AG10803 (cell line): ENCODE measurements at regions not wholly inside any gene's neighbourhood (a gene's known extent, or its start where the extent isn't known, plus 50 kb on each side); places are given as distances from the start of the nearest gene placed in this dataset.

Source experiments
- DNase-seq: peaks from one replicate; pipeline ENCODE4 v3.0.0; 2010; ENCODE audit warnings: low read depth
- H3K4me3 ChIP-seq: 2 replicates; pipeline ENCODE4 v1.5.1; 2011; ENCODE audit warnings: mild to moderate bottlenecking, low read length, control low read depth
- CTCF ChIP-seq: conservative IDR thresholded peaks from 2 replicates; pipeline ENCODE4 v1.5.1; 2011; ENCODE audit warnings: mild to moderate bottlenecking, low read length, control low read depth, inconsistent platforms

DNA sequence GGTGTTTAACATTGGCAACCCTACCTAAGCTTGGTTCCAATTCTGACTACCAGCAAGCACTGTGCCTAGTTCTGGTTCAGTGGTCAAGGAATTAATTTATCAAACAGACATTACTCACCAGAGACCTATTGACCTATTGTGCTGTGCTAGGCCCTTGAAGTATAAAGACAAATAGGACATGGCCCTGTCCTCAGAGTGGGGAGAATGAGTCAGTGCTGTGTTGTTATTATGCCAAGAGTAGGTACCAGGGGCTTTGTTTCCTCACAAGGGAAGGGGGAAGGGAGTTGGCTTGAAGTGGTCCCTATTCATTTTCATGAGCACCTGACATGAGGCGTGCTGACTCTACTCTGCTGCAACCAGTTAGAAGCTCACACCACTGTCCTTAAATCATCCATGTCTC lies 62.6 kb upstream of the PLPP4 start:
- no peak overlapping the region for H3K4me3 ChIP-seq
- TF ChIP-seq CTCF = no peak
- DNase-seq = no peak

GRCh38 chr10:120396228-120396627 lies 60.8 kb upstream of the PLPP4 start:
- no peak for DNase-seq
- TF ChIP-seq CTCF = no peak
- H3K4me3 ChIP-seq = no peak overlapping the region

- no peak for TF ChIP-seq CTCF
- no peak overlapping the region for H3K4me3 ChIP-seq
- no peak for DNase-seq
These were observed 58.8 kb upstream of the PLPP4 start for GRCh38 chr10:120398180-120398579.

DNA sequence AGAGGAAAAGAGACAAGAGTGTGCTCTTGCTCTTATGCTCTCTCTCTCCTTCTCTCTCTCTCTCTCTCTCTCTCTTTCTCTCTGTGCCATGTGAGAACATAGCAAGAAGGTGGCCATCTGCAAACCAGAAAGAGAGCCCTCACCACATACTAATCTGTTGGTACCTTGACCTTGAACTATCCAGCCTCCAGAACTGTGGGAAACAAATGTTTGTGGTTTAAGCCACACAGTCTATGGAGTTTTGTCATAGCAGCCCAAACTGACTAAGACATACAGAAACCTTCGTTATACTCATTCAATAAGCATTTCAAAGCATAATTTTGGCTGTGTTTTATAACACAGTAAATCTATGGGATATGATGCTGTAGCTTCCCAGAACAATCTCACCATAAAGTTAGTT lies 56.4 kb upstream of the PLPP4 start:
- no peak overlapping the region for H3K4me3 ChIP-seq
- DNase-seq = peak; percentile 67
- TF ChIP-seq CTCF = no peak

DNA sequence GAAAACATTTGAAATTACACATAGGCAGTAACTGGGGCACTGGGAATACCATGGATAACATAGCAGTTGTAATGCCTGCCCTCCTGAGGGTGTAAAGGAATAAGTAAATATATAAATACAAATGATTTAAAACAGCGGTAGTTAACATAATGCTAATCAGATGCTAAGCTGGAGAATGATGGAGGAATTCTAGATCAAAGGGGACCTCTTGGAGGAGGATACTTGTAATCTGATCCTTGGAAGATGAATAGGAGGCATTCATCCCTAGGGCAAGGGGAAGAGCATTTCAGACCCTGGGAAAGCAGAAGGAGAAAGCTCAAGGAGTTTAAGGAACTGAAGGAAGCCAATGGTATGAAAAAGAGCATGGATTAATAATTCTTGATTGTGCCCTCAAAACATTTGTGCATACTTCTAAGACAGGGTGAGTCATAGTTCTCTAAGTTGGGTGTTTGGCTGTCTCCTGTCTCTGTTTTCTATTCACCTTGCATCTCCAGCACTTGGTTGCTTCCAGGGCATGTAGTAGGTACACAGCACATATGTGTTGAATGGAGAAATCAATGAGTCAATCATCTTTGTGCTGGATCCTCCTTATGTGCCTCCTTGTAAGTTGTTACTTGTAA lies 54.8 kb upstream of the PLPP4 start:
- peak; percentile 42 for DNase-seq
- TF ChIP-seq CTCF = no peak
- H3K4me3 ChIP-seq = no peak overlapping the region

- peak; percentile 60 for DNase-seq
- TF ChIP-seq CTCF = no peak
- H3K4me3 ChIP-seq = no peak overlapping the region
These were observed 53.9 kb upstream of the PLPP4 start for GRCh38 chr10:120403109-120403508.

DNA sequence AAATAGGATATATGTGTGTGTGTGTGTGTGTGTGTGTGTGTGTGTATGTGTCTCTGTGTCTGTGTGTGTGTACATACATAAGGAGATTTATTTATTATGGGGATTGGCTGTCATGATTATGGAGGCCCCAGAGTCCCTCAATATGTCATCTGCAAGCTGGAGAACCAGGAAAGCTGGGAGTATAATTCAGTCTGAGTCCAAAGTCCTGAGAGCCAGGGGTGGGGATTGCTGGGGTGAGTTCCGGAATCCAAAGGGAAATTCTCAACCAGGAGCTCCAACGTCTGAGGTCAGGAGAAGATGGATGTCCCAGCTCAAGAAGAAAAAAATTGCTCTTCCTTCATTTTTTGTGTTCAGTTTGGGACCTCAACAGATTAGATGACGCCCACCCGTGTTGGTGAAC lies 50.7 kb upstream of the PLPP4 start:
- DNase-seq = no peak
- TF ChIP-seq CTCF = no peak
- H3K4me3 ChIP-seq = no peak overlapping the region
